ENCODE measurements at regions not wholly inside any gene's neighbourhood (a gene's known extent, or its start where the extent isn't known, plus 50 kb on each side); places are given as distances from the start of the nearest gene placed in this dataset.

DNA sequence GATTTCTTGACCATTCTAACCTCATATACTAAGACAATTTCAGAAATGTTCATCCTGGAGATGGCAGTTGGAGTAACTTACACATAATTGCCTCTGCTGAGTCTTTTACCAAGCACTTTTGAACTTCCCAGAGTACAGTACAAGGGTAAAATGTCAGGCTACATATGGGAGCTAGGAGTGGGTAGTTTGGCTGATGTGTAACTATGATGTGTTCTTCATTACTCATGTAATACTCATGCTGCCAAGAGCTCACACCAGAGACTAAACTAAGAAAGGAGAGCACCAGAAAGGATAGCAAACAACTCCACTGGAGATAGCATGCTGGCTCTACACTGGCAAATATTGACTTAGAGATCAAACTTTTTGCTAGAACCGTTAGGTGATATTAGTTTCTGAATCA, 194.0 kb downstream of the PDGFRA start:
- TF ChIP-seq CTCF (conservative IDR thresholded peaks at IDR 0.05; ENCODE audit: low read depth, low read length) (no peak), POLR2A (IDR thresholded peaks at IDR 0.05; ENCODE audit: low read depth, low read length) (no peak), USF2 (IDR thresholded peaks at IDR 0.05; ENCODE audit: low read depth, low read length) (no peak), MAZ (IDR thresholded peaks at IDR 0.05; ENCODE audit: borderline replicate concordance, low read depth, low read length) (no peak), NFE2L2 (IDR thresholded peaks at IDR 0.05; ENCODE audit: low read depth, low read length) (no peak), RCOR1 (IDR thresholded peaks at IDR 0.05; ENCODE audit: insufficient replicate concordance, low read length) (no peak), RAD21 (IDR thresholded peaks at IDR 0.05; ENCODE audit: low read length) (no peak), CEBPB (IDR thresholded peaks at IDR 0.05; ENCODE audit: low read depth, low read length) (no peak), SMC3 (IDR thresholded peaks at IDR 0.05; ENCODE audit: low read depth, low read length) (no peak), CHD1 (IDR thresholded peaks at IDR 0.05; ENCODE audit: low read depth, low read length) (no peak), BHLHE40 (IDR thresholded peaks at IDR 0.05; ENCODE audit: low read depth, low read length) (no peak)

Data from IMR-90 (cell line).